ENCODE measurements at regions not wholly inside any gene's neighbourhood (a gene's known extent, or its start where the extent isn't known, plus 50 kb on each side); places are given as distances from the start of the nearest gene placed in this dataset.
"Not testable (repeated sequence)": the region's sequence is repeated elsewhere in the genome, so short reads cannot be mapped to it uniquely, and the experiment has no call there.

DNA sequence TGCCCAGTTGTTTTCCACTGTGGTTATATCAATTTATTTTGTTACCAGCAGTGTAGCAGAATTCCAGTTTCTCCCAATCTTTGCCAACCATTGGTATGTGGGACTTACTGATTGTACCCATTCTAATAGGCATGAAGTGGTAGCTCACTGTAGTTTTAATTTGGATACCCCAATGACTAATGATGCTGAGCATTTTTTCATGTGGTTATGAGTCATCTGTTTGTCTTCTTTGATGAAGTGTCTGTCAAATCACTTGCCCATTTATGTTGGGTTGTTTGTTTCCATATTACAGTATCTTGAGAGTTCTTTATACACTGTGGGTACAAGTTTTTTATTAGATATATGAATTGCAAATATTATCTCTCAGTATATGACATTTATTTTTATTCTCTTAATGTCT lies 644.3 kb downstream of the NR2F2 start:
- TF ChIP-seq CTCF (IDR thresholded peaks at IDR 0.05; ENCODE audit: control extremely low read depth, extremely low read depth), result no peak

GRCh38 chr15:96977886-96978285 lies 647.4 kb downstream of the NR2F2 start:
- peaks cover 0 to 4% (median 0%) of the 10 kb centered on the region in 4 donors for H3K9me3 ChIP-seq (ENCODE audit: control insufficient read depth in 4 of 4, insufficient read depth in 3 of 4, low read length in 3 of 4)
- no peak overlapping the region for H3K9ac ChIP-seq (ENCODE audit: insufficient read depth in 1 of 2, low read length in 2 of 2)
- no peak overlapping the region for H3K27ac ChIP-seq (ENCODE audit: low read depth in 1 of 2, low read length in 1 of 2)
- H3K4me3 ChIP-seq, result no peak overlapping the region
- ATAC-seq (ENCODE audit: insufficient read depth, low FRiP score), result no peak
- no peaks in the 10 kb centered on the region for H3K36me3 ChIP-seq (ENCODE audit: control insufficient read depth in 4 of 4, insufficient read depth in 4 of 4, low read length in 4 of 4)
- DNase-seq, result no peak
- 40 to 54% methylated on average over 2 of the region's 2 CpGs for WGBS, 2 donors
- TF ChIP-seq CTCF (IDR thresholded peaks at IDR 0.05; ENCODE audit: control extremely low read depth, extremely low read depth), result no peak
- no peaks in the 10 kb centered on the region for H3K27me3 ChIP-seq (ENCODE audit: control insufficient read depth in 3 of 3, insufficient read depth in 3 of 3, low read length in 2 of 3)
- no peaks in the 10 kb centered on the region for H3K4me1 ChIP-seq (ENCODE audit: control insufficient read depth in 5 of 5, insufficient read depth in 5 of 5, low read length in 5 of 5)

More for the DNA sequence above, 644.3 kb downstream of the NR2F2 start:
- no peak overlapping the region for H3K9ac ChIP-seq (ENCODE audit: insufficient read depth in 1 of 2, low read length in 2 of 2)
- no peak overlapping the region for H3K27ac ChIP-seq (ENCODE audit: low read depth in 1 of 2, low read length in 1 of 2)
- DNase-seq (no peak), ATAC-seq (ENCODE audit: insufficient read depth, low FRiP score) (no peak)
- no peaks in the 10 kb centered on the region for H3K36me3 ChIP-seq (ENCODE audit: control insufficient read depth in 4 of 4, insufficient read depth in 4 of 4, low read length in 4 of 4)
- no peaks in the 10 kb centered on the region for H3K27me3 ChIP-seq (ENCODE audit: control insufficient read depth in 3 of 3, insufficient read depth in 3 of 3, low read length in 2 of 3)
- H3K9me3 ChIP-seq (ENCODE audit: control insufficient read depth in 4 of 4, insufficient read depth in 3 of 4, low read length in 3 of 4), result peaks cover 0 to 2% (median 0%) of the 10 kb centered on the region in 4 donors
- no peaks in the 10 kb centered on the region for H3K4me1 ChIP-seq (ENCODE audit: control insufficient read depth in 5 of 5, insufficient read depth in 5 of 5, low read length in 5 of 5)
- no peak overlapping the region for H3K4me3 ChIP-seq

DNA sequence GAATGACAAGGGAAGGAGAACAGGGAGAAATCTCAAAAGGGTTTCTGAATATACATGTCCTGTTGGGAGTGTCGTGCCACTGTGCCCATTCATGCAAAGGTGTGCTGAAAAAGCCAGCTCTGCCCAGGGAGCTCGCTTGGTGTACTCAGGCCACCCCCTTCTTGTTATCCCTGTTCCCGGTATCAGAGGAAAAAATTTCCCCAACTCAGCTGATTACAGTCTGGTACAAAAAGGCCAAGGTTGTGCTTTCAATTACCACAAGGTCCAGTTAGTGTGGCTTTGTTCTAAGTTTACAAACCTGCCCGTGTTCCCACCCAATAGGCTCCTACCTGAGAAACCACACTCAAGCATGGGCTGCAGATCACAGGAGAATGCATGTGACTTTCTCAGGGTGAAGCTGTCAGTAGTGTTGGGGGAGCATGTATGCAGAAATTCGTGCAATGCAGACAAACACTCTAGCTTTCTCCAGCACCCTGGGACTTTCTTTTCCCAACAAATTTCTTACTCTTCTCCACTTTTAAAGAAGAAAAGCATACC lies 648.5 kb downstream of the NR2F2 start:
- H3K27ac ChIP-seq (ENCODE audit: low read depth in 1 of 2, low read length in 1 of 2), result no peak overlapping the region
- H3K36me3 ChIP-seq (ENCODE audit: control insufficient read depth in 4 of 4, insufficient read depth in 4 of 4, low read length in 4 of 4), result no peaks in the 10 kb centered on the region
- no peaks in the 10 kb centered on the region for H3K4me1 ChIP-seq (ENCODE audit: control insufficient read depth in 5 of 5, insufficient read depth in 5 of 5, low read length in 5 of 5)
- H3K27me3 ChIP-seq (ENCODE audit: control insufficient read depth in 3 of 3, insufficient read depth in 3 of 3, low read length in 2 of 3), result no peaks in the 10 kb centered on the region
- H3K9ac ChIP-seq (ENCODE audit: insufficient read depth in 1 of 2, low read length in 2 of 2), result no peak overlapping the region
- TF ChIP-seq CTCF (IDR thresholded peaks at IDR 0.05; ENCODE audit: control extremely low read depth, extremely low read depth), result no peak
- peaks cover 0 to 4% (median 0%) of the 10 kb centered on the region in 4 donors for H3K9me3 ChIP-seq (ENCODE audit: control insufficient read depth in 4 of 4, insufficient read depth in 3 of 4, low read length in 3 of 4)
- no peak overlapping the region for H3K4me3 ChIP-seq
- WGBS, 2 donors, result 57 to 70% methylated on average over 5 of the region's 5 CpGs
- no peak for DNase-seq
- no peak for ATAC-seq (ENCODE audit: insufficient read depth, low FRiP score)

GRCh38 chr15:96984121-96984671 lies 653.7 kb downstream of the NR2F2 start:
- H3K27me3 ChIP-seq (ENCODE audit: control insufficient read depth in 3 of 3, insufficient read depth in 3 of 3, low read length in 2 of 3); H3K27ac ChIP-seq (ENCODE audit: low read depth in 1 of 2, low read length in 1 of 2); DNase-seq; H3K36me3 ChIP-seq (ENCODE audit: control insufficient read depth in 4 of 4, insufficient read depth in 4 of 4, low read length in 4 of 4); ATAC-seq (ENCODE audit: insufficient read depth, low FRiP score); H3K4me3 ChIP-seq; H3K4me1 ChIP-seq (ENCODE audit: control insufficient read depth in 5 of 5, insufficient read depth in 5 of 5, low read length in 5 of 5); H3K9me3 ChIP-seq (ENCODE audit: control insufficient read depth in 4 of 4, insufficient read depth in 3 of 4, low read length in 3 of 4); H3K9ac ChIP-seq (ENCODE audit: insufficient read depth in 1 of 2, low read length in 2 of 2): not testable (repeated sequence)
- 95 to 96% methylated on average over 58 of the region's 58 CpGs for WGBS, 2 donors

All from lung (tissue), 11 donors.